ENCODE measurements at regions not wholly inside any gene's neighbourhood (a gene's known extent, or its start where the extent isn't known, plus 50 kb on each side); places are given as distances from the start of the nearest gene placed in this dataset.
A peak's percentile ranks its signal among the peaks of the same experiment; 100 is the strongest.
"Not testable (repeated sequence)": the region's sequence is repeated elsewhere in the genome, so short reads cannot be mapped to it uniquely, and the experiment has no call there.

GRCh38 chr1:214095896-214096295, 108.1 kb downstream of the PROX1 start:
- not testable (repeated sequence) for DNase-seq

GRCh38 chr1:214101246-214101645, 113.5 kb downstream of the PROX1 start:
- no peak for DNase-seq

- DNase-seq: no peak
These were observed 114.1 kb downstream of the PROX1 start for GRCh38 chr1:214101828-214102227.

- DNase-seq: no peak
These were observed 115.1 kb downstream of the PROX1 start for GRCh38 chr1:214102907-214103306.

DNA sequence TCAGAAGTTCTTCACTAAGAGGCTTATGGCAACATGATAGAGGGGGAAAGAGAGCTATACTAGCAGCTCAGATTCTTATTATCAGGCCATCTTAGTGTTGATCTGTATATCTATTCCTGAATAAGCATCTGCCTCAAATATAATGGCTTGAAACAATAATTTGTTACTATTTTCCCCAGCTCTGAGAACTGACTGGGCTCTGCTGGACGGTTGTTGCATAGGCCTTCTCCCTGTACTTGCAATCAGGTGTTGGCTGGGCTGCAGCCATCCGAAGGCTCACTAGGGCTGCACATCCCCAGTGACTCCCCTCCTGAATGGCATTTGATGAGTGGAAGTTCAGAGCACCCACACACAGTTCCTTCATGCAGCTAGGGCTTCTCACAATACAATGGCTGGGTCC, 116.0 kb downstream of the PROX1 start:
- DNase-seq: no peak

- DNase-seq: no peak
These were observed 118.6 kb downstream of the PROX1 start for GRCh38 chr1:214106375-214106774.

- DNase-seq: no peak
These were observed 119.7 kb downstream of the PROX1 start for GRCh38 chr1:214107322-214108096.

DNA sequence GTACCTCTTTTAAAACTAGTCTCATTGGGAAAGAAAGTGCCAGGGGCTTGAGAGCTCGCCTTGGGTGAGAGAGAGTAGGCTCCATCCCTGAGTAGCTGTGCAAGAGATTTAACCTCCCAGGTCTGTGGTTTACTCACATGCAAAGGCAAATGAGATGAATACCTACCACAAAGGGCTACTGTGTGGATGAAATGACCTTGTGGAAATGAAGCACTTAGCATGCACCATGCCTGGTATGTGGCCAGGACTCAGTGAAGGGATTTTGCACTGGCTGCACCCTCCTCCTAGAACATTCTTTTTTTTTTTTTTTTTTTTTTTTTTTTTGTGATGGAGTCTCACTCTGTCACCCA, 120.3 kb downstream of the PROX1 start:
- DNase-seq: no peak

GRCh38 chr1:214111796-214112195, 124.0 kb downstream of the PROX1 start:
- no peak for DNase-seq

GRCh38 chr1:214116258-214116657, 128.5 kb downstream of the PROX1 start:
- no peak for DNase-seq

DNA sequence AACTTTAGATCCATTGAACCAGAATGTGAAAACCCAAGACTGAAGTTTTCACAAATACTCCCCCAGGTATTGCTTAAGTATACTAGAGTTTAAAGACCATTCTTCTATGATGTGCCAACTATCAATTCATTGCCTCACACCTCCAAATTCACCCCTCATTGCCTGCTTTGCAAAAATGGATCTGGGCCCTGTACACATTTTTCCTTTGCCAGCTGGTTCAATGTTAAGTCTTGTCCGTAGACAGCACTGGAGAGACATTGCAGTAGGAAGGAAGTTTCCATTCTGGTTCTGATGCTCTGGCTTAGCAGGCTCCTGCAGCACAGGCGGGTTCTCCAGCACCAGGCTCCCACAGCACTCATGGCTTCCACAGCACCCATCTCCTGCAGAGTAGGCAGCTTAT, 130.0 kb downstream of the PROX1 start:
- DNase-seq: no peak

GRCh38 chr1:214120191-214120590, 132.4 kb downstream of the PROX1 start:
- DNase-seq: no peak

DNA sequence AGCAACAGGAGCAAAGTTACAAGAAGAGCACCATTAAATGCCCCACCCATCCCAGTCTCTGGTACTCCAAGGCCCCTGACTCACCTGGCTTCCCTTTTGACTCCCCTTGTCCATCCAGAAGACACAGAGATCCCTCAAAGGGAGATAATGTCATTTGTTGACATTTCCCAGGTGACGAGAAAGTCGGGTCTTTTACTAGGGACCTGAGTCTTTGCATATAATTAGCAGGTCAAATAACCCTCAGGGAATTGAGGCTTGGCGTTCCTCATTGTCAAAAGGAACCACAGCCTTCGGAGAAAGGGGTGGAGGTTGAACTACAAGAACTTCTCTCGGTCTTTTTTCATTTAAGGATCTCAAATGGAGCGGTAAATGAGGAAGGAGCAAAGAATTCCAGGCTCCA, 133.2 kb downstream of the PROX1 start:
- DNase-seq: no peak

DNA sequence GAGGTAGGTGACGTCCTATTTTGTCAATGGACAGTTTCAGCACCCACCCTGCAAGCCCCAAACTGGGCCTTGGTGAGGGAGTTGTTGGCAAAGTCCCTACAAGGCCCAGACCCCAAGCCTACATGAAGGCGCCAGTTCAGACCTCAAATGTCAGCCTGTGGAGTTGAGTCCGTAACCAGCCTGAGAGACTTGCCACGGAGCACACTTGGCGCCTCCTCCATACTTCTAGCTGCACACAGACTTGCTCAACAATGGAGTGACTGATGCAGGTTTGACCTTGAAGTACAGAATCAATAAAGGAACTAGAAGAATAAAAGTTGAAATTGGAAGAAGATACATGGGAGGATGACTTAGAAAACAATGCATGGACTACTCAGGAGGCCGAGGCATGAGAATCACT, 134.3 kb downstream of the PROX1 start:
- DNase-seq: no peak

GRCh38 chr1:214123061-214123784, 135.4 kb downstream of the PROX1 start:
- peak; percentile 43 for DNase-seq

- DNase-seq: no peak
These were observed 136.6 kb downstream of the PROX1 start for GRCh38 chr1:214124281-214124805.

GRCh38 chr1:214124915-214125314, 137.1 kb downstream of the PROX1 start:
- no peak for DNase-seq

- no peak for DNase-seq
These were observed 138.0 kb downstream of the PROX1 start for GRCh38 chr1:214125819-214126218.

DNA sequence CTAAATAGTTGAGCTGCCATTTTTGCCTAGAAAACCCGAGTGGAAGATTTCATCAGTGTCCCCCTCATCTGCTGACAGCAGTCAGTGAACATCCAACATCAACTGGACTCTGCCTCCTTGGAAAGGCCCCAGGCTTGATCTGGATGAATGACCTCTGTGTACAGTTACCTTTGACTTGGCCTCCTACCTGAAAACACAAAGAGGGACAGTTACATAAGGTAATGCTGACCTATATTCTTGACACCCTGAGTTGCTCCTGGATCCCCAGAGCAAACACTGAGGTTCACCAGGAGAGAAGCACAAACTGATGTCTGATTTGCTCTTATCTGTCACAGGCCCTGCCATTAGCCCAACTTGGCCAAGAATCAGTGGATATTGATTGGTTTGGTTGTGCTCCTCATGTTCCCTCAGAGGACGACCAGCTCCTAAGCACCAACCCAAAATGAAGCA, 138.9 kb downstream of the PROX1 start:
- DNase-seq: no peak

DNA sequence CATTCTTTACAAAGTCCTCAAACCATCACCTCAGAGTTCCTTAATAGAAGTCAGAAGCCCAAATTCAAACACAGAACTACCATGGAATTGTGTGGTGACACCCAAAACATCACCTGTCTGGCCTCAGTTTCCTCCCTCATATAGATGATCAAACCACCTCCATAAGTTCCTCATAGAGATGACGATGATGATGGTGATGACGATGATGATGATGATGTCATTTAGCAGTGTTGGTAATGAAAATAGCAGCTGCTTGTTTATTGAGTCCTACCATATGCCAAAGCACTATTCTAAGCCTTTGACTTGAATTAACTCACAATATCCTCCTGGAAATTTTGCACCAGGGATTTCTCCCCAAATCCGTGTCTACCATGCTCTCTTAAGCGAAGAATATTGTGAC, 139.9 kb downstream of the PROX1 start:
- no peak for DNase-seq

DNA sequence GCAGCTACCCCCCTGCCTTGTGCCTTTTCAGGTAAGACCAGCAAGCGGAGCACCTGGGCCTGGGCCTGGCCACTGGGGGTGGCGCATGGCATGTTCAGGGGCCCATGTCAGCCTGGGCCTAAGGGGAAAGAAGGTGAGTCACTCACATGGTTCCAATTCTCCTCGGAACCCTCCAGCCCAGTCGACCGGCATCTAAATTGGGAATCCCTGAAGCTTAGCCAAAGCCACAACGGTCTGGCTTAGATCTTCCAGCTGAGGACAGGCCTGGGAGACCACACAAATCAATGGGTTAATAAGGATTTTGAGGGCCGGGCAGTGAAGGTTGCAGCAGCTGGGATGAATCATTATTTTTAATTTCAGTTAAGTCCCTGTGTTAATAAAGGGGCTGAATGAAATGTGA, 145.1 kb upstream of the SMYD2 start:
- no peak for DNase-seq

DNA sequence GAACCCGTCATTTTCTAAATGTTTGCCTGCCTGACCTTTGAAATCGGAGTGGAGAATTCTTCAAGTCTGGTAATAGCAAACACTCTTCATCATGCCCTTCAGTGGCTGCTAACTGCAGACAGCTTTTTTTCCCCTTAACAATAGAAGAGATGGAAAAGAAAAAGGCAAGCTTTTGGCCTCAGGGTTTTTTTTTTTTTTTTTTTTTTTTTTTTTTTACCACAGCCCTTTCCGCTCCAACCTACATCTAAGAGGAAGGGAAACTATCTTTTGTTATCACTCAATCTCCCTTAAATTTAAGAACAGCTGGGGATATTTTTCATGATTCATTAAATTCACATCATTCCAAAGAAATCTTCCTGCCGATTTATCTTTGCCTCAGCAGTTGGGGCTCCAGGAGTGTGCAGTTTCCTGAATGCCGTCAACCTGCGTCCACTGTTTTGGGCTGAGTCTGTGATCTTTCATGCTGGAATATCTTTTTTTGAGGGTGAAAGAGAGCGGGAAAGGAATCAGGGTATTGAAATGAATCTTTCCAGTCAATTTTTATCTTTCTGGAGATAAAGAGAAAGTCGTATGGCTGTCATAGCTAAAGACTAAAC, 144.5 kb upstream of the SMYD2 start:
- DNase-seq: no peak

DNA sequence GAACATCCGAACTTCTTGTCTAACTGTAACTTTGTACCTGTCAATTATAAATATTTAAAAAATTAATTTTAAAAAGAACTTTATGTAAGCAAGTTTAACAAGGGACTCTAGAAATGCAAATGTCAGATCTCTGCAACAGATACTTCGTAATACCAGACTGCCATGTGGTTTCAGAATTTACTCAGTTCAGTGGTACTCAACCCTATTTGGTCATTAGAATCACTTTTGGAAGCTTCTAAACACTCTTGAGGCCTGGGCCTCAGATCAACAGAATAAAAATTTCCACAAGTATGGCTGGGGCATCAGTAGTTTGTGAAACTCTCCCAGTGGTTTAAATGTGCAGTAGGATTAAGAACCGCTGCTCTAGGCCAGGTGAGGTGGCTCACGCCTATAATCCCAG, 139.5 kb upstream of the SMYD2 start:
- DNase-seq: no peak
